HepG2 (cell line): ENCODE measurements at regions not wholly inside any gene's neighbourhood (a gene's known extent, or its start where the extent isn't known, plus 50 kb on each side); places are given as distances from the start of the nearest gene placed in this dataset.
"Not testable (repeated sequence)": the region's sequence is repeated elsewhere in the genome, so short reads cannot be mapped to it uniquely, and the experiment has no call there.

Experiments used
- ATAC-seq: fragments of 200-7000 bp; cut with Tn5 transposase; 3 replicates; pipeline ENCODE4 v1.9.1; 2020; ENCODE audit warnings: mild to moderate bottlenecking, moderate library complexity
- BruUV-seq: library from RNA; stranded (reverse); fragments of 400-500 nt; replicated peaks from 2 replicates; lab custom pipeline; 2021; lab: Mats Ljungman, UMichigan
- CTCF ChIA-PET: fragments of 300-600 bp; formaldehyde crosslinking; extraction: SDS; loops from one replicate; lab custom pipeline; 2021; ENCODE audit warnings: low total read pairs, inconsistent platforms, low intra/inter-chr PET ratio; lab: Yijun Ruan, JAX
- POLR2A ChIA-PET: fragments of 350-600 bp; sonication (Branson Sonifier 250); formaldehyde crosslinking; loops from one replicate; lab custom pipeline; 2020; ENCODE audit warnings: antibody characterized with exemption, inconsistent platforms; lab: Yijun Ruan, JAX
- DNase-seq: peaks from one replicate; pipeline ENCODE4 v3.0.0-alpha.2; 2015; ENCODE audit warnings: low spot score
- FAIRE-seq: peaks from 3 replicates; lab custom pipeline; 2011; peaks lifted over from hg19 to GRCh38; lab: Jason Lieb, UNC
- H2AFZ ChIP-seq: one replicate; pipeline ENCODE4 v1.6.1; 2011; ENCODE audit warnings: low read length, inconsistent platforms
- H3K27ac ChIP-seq: fragments of 300-600 bp; 3 replicates; pipeline ENCODE4 v1.8.0; 2011; ENCODE audit warnings: mixed run types, mild to moderate bottlenecking, mixed read lengths, low read length, inconsistent platforms; ENCODE audit not compliant: insufficient read depth; ENCODE audit errors: extremely low read length
- H3K27me3 ChIP-seq, 2 experiments: fragments of 200-600 bp in 1 of 2; 2 replicates in 1 of 2; 3 replicates in 1 of 2; pipeline versions ENCODE4 v1.6.0 to v1.8.0; 2011; ENCODE audit warnings: low read length in 2 of 2, mild to moderate bottlenecking in 2 of 2, moderate library complexity in 2 of 2, inconsistent platforms in 1 of 2; ENCODE audit not compliant: insufficient read depth in 2 of 2, control insufficient read depth in 1 of 2
- H3K36me3 ChIP-seq, 2 experiments: fragments of 200-600 bp in 1 of 2; replicated peaks in 1 of 2; 2 replicates in 1 of 2; 3 replicates in 1 of 2; pipeline versions ENCODE4 v1.5.1 to v1.8.0; 2011; ENCODE audit warnings: low read length in 2 of 2, inconsistent platforms in 1 of 2; ENCODE audit not compliant: insufficient read depth in 2 of 2, control insufficient read depth in 1 of 2
- H3K4me1 ChIP-seq: 2 replicates; pipeline ENCODE4 v1.5.1; 2012; ENCODE audit warnings: low read length, inconsistent platforms; ENCODE audit not compliant: insufficient read depth
- H3K4me2 ChIP-seq: 2 replicates; pipeline ENCODE4 v1.6.0; 2011; ENCODE audit warnings: low read depth, low read length, inconsistent platforms
- H3K4me3 ChIP-seq, 3 experiments: fragments of 200-600 bp in 1 of 3; sonication (generic), shearing (Covaris generic) in 1 of 3; replicated peaks in 1 of 3; 2 replicates each; pipeline ENCODE4 v1.5.1; 2011 to 2016; ENCODE audit warnings: low read length in 3 of 3, inconsistent platforms in 2 of 3, low read depth in 2 of 3, mild to moderate bottlenecking in 2 of 3, control low read depth in 1 of 3, mixed read lengths in 1 of 3; ENCODE audit not compliant: insufficient read depth in 1 of 3
- H3K79me2 ChIP-seq: one replicate; pipeline ENCODE4 v1.6.1; 2011; ENCODE audit warnings: low read length, inconsistent platforms; ENCODE audit not compliant: insufficient read depth
- H3K9ac ChIP-seq: 2 replicates; pipeline ENCODE4 v1.6.0; 2011; ENCODE audit warnings: mild to moderate bottlenecking, low read depth, low read length, inconsistent platforms; ENCODE audit not compliant: insufficient read depth
- H3K9me3 ChIP-seq: 2 replicates; pipeline ENCODE4 v1.5.1; 2012; ENCODE audit warnings: mild to moderate bottlenecking, low read length
- H4K20me1 ChIP-seq: 2 replicates; pipeline ENCODE4 v1.6.0; 2011; ENCODE audit warnings: inconsistent platforms, mild to moderate bottlenecking, low read length, moderate library complexity; ENCODE audit not compliant: insufficient read depth
- MYNN ChIP-seq: sonication (generic); formaldehyde crosslinking; IDR thresholded peaks from 2 replicates; pipeline ENCODE4 v1.4.0; 2020; ENCODE audit warnings: mild to moderate bottlenecking, low read depth, missing genetic modification reagents
- STAT6 ChIP-seq: sonication (generic); formaldehyde crosslinking; IDR thresholded peaks from 2 replicates; pipeline ENCODE4 v1.4.0; 2020; ENCODE audit warnings: missing genetic modification reagents, mild to moderate bottlenecking, borderline replicate concordance
- WGBS: methylation state at CpG from one replicate; pipeline ENCODE4 v1.1.6; 2017; ENCODE audit warnings: low lambda C conversion rate; 5-methylcytosine and 5-hydroxymethylcytosine counted together
- in situ Hi-C: cut with HindIII; loops from 2 replicates; pipeline ENCODE4 v1.10.0; 2017; ENCODE audit warnings: low pct_unique_long_range_greater_than_20kb; ENCODE audit not compliant: extremely low pct_ligation_motif_present
- intact Hi-C: fragments of 100-400 bp; cut with micrococcal nuclease; formaldehyde crosslinking; loops from one replicate; pipeline ENCODE4 v1.10.0; 2022; ENCODE audit not compliant: unreplicated experiment

DNA sequence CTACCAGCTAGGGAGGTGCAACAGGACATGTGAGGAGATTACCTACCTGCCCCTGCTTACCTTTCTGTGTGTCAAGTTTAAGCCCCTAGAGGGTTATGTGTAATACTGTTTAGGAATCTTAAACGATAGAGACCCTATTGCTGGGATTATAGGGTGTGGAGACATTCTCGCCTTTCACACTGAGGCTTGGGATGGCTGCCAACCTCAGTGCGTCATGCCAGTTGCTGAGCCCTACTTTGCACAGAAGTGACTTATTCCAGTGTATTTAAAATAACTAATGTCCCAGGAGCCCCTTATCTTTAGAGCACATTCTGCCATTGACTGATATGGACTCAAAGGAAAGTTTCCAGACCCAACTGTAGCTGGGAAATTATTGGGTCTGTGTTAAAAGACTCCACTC is 76.6 kb upstream of the XPA start:
- peaks cover 5% of the 10 kb centered on the region for H3K9me3 ChIP-seq
- H4K20me1 ChIP-seq = no peaks in the 10 kb centered on the region
- POLR2A ChIA-PET = no interaction called here
- no peak for FAIRE-seq
- no peak for TF ChIP-seq MYNN
- no peak overlapping the region for H3K4me2 ChIP-seq
- no peak for ATAC-seq
- intact Hi-C loops = no loop called here
- no peak overlapping the region for H3K9ac ChIP-seq
- 14% methylated on average over 3 of the region's 3 CpGs for WGBS
- no peaks in the 10 kb centered on the region for H3K4me1 ChIP-seq
- 0 out of 5 replicates have a peak, but pooled peaks cover 0 to 6% of the 10 kb centered on the region in 2 experiments for H3K27me3 ChIP-seq
- in situ Hi-C loops = no loop called here
- no peak for DNase-seq
- H3K36me3 ChIP-seq = no peaks in the 10 kb centered on the region
- no peak overlapping the region for H2AFZ ChIP-seq
- CTCF ChIA-PET = no interaction called here
- H3K4me3 ChIP-seq = no peak overlapping the region
- no TSS peak for BruUV-seq
- H3K27ac ChIP-seq = no peak overlapping the region
- H3K79me2 ChIP-seq = no peaks in the 10 kb centered on the region

DNA sequence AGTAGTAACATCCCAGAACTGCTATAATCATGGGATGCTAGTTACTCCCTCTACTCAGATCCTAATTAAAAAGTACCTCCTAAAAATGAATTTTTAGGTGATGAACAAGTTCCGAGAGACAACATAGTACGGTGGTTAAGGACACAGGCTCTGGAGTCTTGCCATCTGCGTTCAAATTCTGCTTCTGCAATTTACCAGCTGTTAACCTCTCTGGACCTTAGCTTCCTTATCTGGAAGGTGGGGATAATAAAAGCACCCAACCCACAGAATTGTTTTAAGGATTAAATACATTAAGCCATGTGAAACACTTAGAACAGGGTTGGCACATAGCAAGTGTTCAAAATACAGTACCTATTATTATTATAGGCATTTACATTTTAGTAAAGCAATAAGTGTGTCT is 77.5 kb upstream of the XPA start:
- Histone ChIP-seq H4K20me1 (no peaks in the 10 kb centered on the region), H3K4me1 (no peaks in the 10 kb centered on the region), H2AFZ (no peak overlapping the region)
- TF ChIP-seq STAT6 (CRISPR knock-in tag) = no peak
- TF ChIP-seq, all 625 proteins: peak for 0
- no peak for ATAC-seq
- H3K9me3 ChIP-seq = peaks cover 13% of the 10 kb centered on the region
- no peak for FAIRE-seq
- CTCF ChIA-PET = no interaction called here
- no peak overlapping the region for H3K4me3 ChIP-seq
- H3K27me3 ChIP-seq = 0 out of 5 replicates have a peak, but pooled peaks cover 0 to 3% of the 10 kb centered on the region in 2 experiments
- WGBS = 27% methylated on average over 3 of the region's 3 CpGs
- no peaks in the 10 kb centered on the region for H3K79me2 ChIP-seq
- POLR2A ChIA-PET = no interaction called here
- no TSS peak for BruUV-seq
- no peaks in the 10 kb centered on the region for H3K36me3 ChIP-seq
- in situ Hi-C loops (no loop called here), intact Hi-C loops (no loop called here)
- H3K9ac ChIP-seq = no peak overlapping the region
- H3K4me2 ChIP-seq = no peak overlapping the region
- H3K27ac ChIP-seq = no peak overlapping the region
- no peak for DNase-seq

GRCh38 chr9:97778740-97779139 is 74.3 kb upstream of the FOXE1 start:
- H3K4me2 ChIP-seq, in situ Hi-C loops, H3K27me3 ChIP-seq, H3K79me2 ChIP-seq, CTCF ChIA-PET, H3K27ac ChIP-seq, ATAC-seq, H3K36me3 ChIP-seq, POLR2A ChIA-PET, H3K9ac ChIP-seq, BruUV-seq, H4K20me1 ChIP-seq, FAIRE-seq, DNase-seq, H3K4me3 ChIP-seq, intact Hi-C loops, H2AFZ ChIP-seq, H3K4me1 ChIP-seq: not testable (repeated sequence)
- peaks cover 17% of the 10 kb centered on the region for H3K9me3 ChIP-seq
- WGBS = 20% methylated on average over 2 of the region's 2 CpGs
